Trophoblast cell (in vitro differentiated cells and primary cell): ENCODE measurements at regions not wholly inside any gene's neighbourhood (a gene's known extent, or its start where the extent isn't known, plus 50 kb on each side); places are given as distances from the start of the nearest gene placed in this dataset.

Experiments
- DNase-seq, 2 donors: peaks; one replicate each; pipeline ENCODE4 v3.0.0-alpha.2; 2016
- H2AFZ ChIP-seq: 2 replicates; pipeline ENCODE4 v1.6.1; 2013; ENCODE audit warnings: low read length, moderate library complexity, mild to moderate bottlenecking; ENCODE audit not compliant: insufficient read depth, poor library complexity
- H2AK5ac ChIP-seq: 2 replicates; pipeline ENCODE4 v1.6.1; 2013; ENCODE audit warnings: mild to moderate bottlenecking, low read length
- H2BK120ac ChIP-seq: 2 replicates; pipeline ENCODE4 v1.6.1; 2013; ENCODE audit warnings: low read length, mild to moderate bottlenecking, moderate library complexity; ENCODE audit not compliant: insufficient read depth, poor library complexity
- H2BK12ac ChIP-seq: 2 replicates; pipeline ENCODE4 v1.6.1; 2013; ENCODE audit warnings: mild to moderate bottlenecking, low read length, moderate library complexity
- H2BK5ac ChIP-seq: 2 replicates; pipeline ENCODE4 v1.6.1; 2013; ENCODE audit warnings: low read length, low read depth, moderate library complexity, mild to moderate bottlenecking; ENCODE audit not compliant: poor library complexity
- H3K14ac ChIP-seq: 2 replicates; pipeline ENCODE4 v1.6.1; 2013; ENCODE audit warnings: mild to moderate bottlenecking, low read length
- H3K18ac ChIP-seq: 2 replicates; pipeline ENCODE4 v1.6.1; 2013; ENCODE audit warnings: mild to moderate bottlenecking, low read length
- H3K23ac ChIP-seq: 2 replicates; pipeline ENCODE4 v1.6.1; 2013; ENCODE audit warnings: low read length
- H3K27ac ChIP-seq: 2 replicates; pipeline ENCODE4 v1.5.1; 2013; ENCODE audit warnings: low read depth, mild to moderate bottlenecking, inconsistent platforms, low read length, moderate library complexity
- H3K27me3 ChIP-seq: 2 replicates; pipeline ENCODE4 v1.6.1; 2013; ENCODE audit warnings: inconsistent platforms, mild to moderate bottlenecking, low read length, moderate library complexity; ENCODE audit not compliant: insufficient read depth
- H3K36me3 ChIP-seq, 2 experiments: 1 replicate in 1 of 2; 2 replicates in 1 of 2; pipeline ENCODE4 v1.6.1; 2013; ENCODE audit warnings: low read length in 2 of 2, mild to moderate bottlenecking in 2 of 2, moderate library complexity in 1 of 2; ENCODE audit not compliant: insufficient read depth in 2 of 2, control insufficient read depth in 1 of 2
- H3K4ac ChIP-seq: 2 replicates; pipeline ENCODE4 v1.6.1; 2013; ENCODE audit warnings: low read depth, mild to moderate bottlenecking, low read length, moderate library complexity
- H3K4me1 ChIP-seq, 2 experiments: 1 replicate in 1 of 2; 2 replicates in 1 of 2; pipeline ENCODE4 v1.6.1; 2013; ENCODE audit warnings: low read length in 2 of 2, mild to moderate bottlenecking in 2 of 2, moderate library complexity in 1 of 2; ENCODE audit not compliant: insufficient read depth in 2 of 2, control insufficient read depth in 1 of 2
- H3K4me2 ChIP-seq: 2 replicates; pipeline ENCODE4 v1.6.1; 2013; ENCODE audit warnings: inconsistent platforms, mild to moderate bottlenecking, low read length, moderate library complexity
- H3K4me3 ChIP-seq: 2 replicates; pipeline ENCODE4 v1.5.1; 2013; ENCODE audit warnings: mild to moderate bottlenecking, low read depth, low read length, inconsistent platforms
- H3K79me1 ChIP-seq: one replicate; pipeline ENCODE4 v1.6.1; 2013; ENCODE audit warnings: low read length
- H3K79me2 ChIP-seq: 2 replicates; pipeline ENCODE4 v1.6.1; 2013; ENCODE audit warnings: low read length, mild to moderate bottlenecking; ENCODE audit not compliant: control insufficient read depth, insufficient read depth, poor library complexity
- H3K9ac ChIP-seq: 2 replicates; pipeline ENCODE4 v1.6.1; 2013; ENCODE audit warnings: mild to moderate bottlenecking, low read length
- H3K9me3 ChIP-seq: 2 replicates; pipeline ENCODE4 v1.6.1; 2013; ENCODE audit warnings: low read depth, mild to moderate bottlenecking, control low read depth, inconsistent platforms, low read length; ENCODE audit not compliant: insufficient read depth
- H4K12ac ChIP-seq: 2 replicates; pipeline ENCODE4 v1.6.1; 2013; ENCODE audit warnings: low read depth, mild to moderate bottlenecking, low read length, moderate library complexity
- H4K8ac ChIP-seq: 2 replicates; pipeline ENCODE4 v1.6.1; 2013; ENCODE audit warnings: low read depth, mild to moderate bottlenecking, low read length, moderate library complexity
- H4K91ac ChIP-seq: one replicate; pipeline ENCODE4 v1.6.1; 2013; ENCODE audit warnings: low read depth, mild to moderate bottlenecking, low read length, moderate library complexity
- WGBS: extraction: QIAGEN DNeasy Blood & Tissue Kit; methylation state at CpG from one replicate; pipeline ENCODE4 v1.1.7; 2013; ENCODE audit warnings: missing lambda C conversion rate; ENCODE audit not compliant: insufficient read length, insufficient coverage; ENCODE audit errors: extremely low coverage; 5-methylcytosine and 5-hydroxymethylcytosine counted together

DNA sequence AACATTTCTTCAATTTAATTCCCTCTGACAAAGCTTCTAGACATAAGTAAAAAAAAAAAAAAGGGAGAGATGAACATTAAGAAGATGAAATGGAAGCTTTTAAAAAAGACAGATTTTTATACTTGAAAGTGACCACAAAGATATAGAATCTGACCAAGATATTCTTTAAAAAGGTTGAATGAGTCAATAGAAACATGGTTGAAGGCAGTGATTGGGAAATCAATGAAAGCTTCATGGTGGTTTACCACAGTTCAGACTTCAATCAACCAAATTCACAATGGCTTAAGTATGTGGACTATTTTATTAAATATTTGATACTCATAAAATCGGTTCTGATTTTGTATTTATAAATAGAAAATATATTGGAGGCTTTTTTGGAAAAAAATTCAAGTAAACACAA, 248.4 kb upstream of the HSF2 start:
- H3K18ac ChIP-seq = no peak overlapping the region
- no peak overlapping the region for H2BK120ac ChIP-seq
- H3K36me3 ChIP-seq = no peaks in the 10 kb centered on the region
- no peak overlapping the region for H3K27ac ChIP-seq
- no peak overlapping the region for H4K8ac ChIP-seq
- no peaks in the 10 kb centered on the region for H3K79me2 ChIP-seq
- DNase-seq = no peak
- H4K91ac ChIP-seq = no peak overlapping the region
- no peak overlapping the region for H2AFZ ChIP-seq
- no peak overlapping the region for H3K23ac ChIP-seq
- no peaks in the 10 kb centered on the region for H3K4me1 ChIP-seq
- H3K9me3 ChIP-seq = no peaks in the 10 kb centered on the region
- H3K4ac ChIP-seq = no peak overlapping the region
- no CpG with 5 or more reads among the region's 1 CpG for WGBS
- H3K79me1 ChIP-seq = no peaks in the 10 kb centered on the region
- no peaks in the 10 kb centered on the region for H3K27me3 ChIP-seq
- no peak overlapping the region for H2AK5ac ChIP-seq
- no peak overlapping the region for H3K4me2 ChIP-seq
- no peak overlapping the region for H3K9ac ChIP-seq
- H2BK5ac ChIP-seq = no peak overlapping the region
- no peak overlapping the region for H3K4me3 ChIP-seq
- H4K12ac ChIP-seq = no peak overlapping the region
- H2BK12ac ChIP-seq = no peak overlapping the region
- H3K14ac ChIP-seq = no peak overlapping the region

DNA sequence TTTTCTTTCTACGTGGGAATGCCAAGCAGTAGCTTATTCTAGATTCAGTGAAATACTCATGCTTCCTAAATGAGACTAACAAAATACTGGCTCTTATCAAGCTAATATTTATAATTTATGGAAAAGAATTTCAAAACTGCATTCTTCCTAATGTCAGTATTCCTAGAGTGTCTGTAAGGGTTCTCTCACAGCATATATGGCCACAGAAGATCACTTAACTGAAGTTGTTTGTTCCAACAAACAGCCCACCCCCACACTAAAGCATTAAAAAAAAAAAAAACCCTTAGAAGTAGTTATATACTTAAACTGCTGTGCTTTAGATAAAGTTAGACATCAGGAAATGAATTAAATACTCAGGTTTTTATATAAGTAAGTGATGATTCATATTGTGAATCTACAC, 247.7 kb upstream of the HSF2 start:
- H3K27me3 ChIP-seq = no peaks in the 10 kb centered on the region
- no peak overlapping the region for H2BK120ac ChIP-seq
- no peak overlapping the region for H4K8ac ChIP-seq
- H3K36me3 ChIP-seq = no peaks in the 10 kb centered on the region
- no peak overlapping the region for H4K12ac ChIP-seq
- H3K18ac ChIP-seq = no peak overlapping the region
- H3K27ac ChIP-seq = no peak overlapping the region
- no peak overlapping the region for H3K9ac ChIP-seq
- H2AFZ ChIP-seq = no peak overlapping the region
- H3K23ac ChIP-seq = no peak overlapping the region
- no peak overlapping the region for H2BK5ac ChIP-seq
- H3K79me2 ChIP-seq = no peaks in the 10 kb centered on the region
- no peak for DNase-seq
- H3K9me3 ChIP-seq = no peaks in the 10 kb centered on the region
- H3K4me2 ChIP-seq = no peak overlapping the region
- H3K79me1 ChIP-seq = no peaks in the 10 kb centered on the region
- H4K91ac ChIP-seq = no peak overlapping the region
- H3K4me3 ChIP-seq = no peak overlapping the region
- H2AK5ac ChIP-seq = no peak overlapping the region
- no peak overlapping the region for H3K14ac ChIP-seq
- H2BK12ac ChIP-seq = no peak overlapping the region
- no peaks in the 10 kb centered on the region for H3K4me1 ChIP-seq
- WGBS = no CpG with 5 or more reads among the region's 1 CpG
- no peak overlapping the region for H3K4ac ChIP-seq

GRCh38 chr6:122153557-122153956, 245.9 kb upstream of the HSF2 start:
- H4K12ac ChIP-seq = no peak overlapping the region
- H3K18ac ChIP-seq = no peak overlapping the region
- H3K4me3 ChIP-seq = no peak overlapping the region
- no peaks in the 10 kb centered on the region for H3K36me3 ChIP-seq
- H3K79me1 ChIP-seq = no peaks in the 10 kb centered on the region
- no peak overlapping the region for H2BK5ac ChIP-seq
- H3K27ac ChIP-seq = no peak overlapping the region
- no peak overlapping the region for H4K8ac ChIP-seq
- H3K9ac ChIP-seq = no peak overlapping the region
- no peak overlapping the region for H2AK5ac ChIP-seq
- no peak overlapping the region for H3K14ac ChIP-seq
- no CpG with 5 or more reads among the region's 3 CpGs for WGBS
- no peaks in the 10 kb centered on the region for H3K9me3 ChIP-seq
- H2BK120ac ChIP-seq = no peak overlapping the region
- no peak overlapping the region for H4K91ac ChIP-seq
- H3K4me2 ChIP-seq = no peak overlapping the region
- no peaks in the 10 kb centered on the region for H3K27me3 ChIP-seq
- no peaks in the 10 kb centered on the region for H3K4me1 ChIP-seq
- H3K23ac ChIP-seq = no peak overlapping the region
- no peak overlapping the region for H3K4ac ChIP-seq
- H2AFZ ChIP-seq = no peak overlapping the region
- no peaks in the 10 kb centered on the region for H3K79me2 ChIP-seq
- DNase-seq = no peak
- no peak overlapping the region for H2BK12ac ChIP-seq

DNA sequence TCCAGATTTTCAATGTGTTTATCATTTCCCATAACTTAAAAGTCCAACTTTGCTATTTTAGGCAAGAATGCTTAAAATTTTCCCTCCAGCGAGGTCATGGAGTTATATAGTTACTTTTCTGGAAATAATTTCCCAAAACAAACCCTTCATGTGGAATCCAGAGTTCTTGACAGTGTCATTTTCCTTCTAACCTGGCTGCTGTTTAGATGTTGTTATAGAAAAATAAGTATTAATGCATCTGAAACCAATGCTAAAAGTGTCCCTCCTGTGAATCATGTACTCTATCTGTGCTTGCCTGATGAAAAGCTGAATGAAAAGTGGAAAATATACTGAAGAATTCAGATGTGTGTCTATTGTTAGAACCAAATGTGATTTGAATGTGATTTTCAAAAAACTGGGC, 245.3 kb upstream of the HSF2 start:
- H2AFZ ChIP-seq = no peak overlapping the region
- no peak overlapping the region for H3K4me3 ChIP-seq
- no peak overlapping the region for H3K4me2 ChIP-seq
- no peak overlapping the region for H2AK5ac ChIP-seq
- no peaks in the 10 kb centered on the region for H3K79me2 ChIP-seq
- H3K4ac ChIP-seq = no peak overlapping the region
- no peaks in the 10 kb centered on the region for H3K36me3 ChIP-seq
- no peak overlapping the region for H2BK5ac ChIP-seq
- H3K9ac ChIP-seq = no peak overlapping the region
- no peak overlapping the region for H3K27ac ChIP-seq
- H2BK12ac ChIP-seq = no peak overlapping the region
- H3K23ac ChIP-seq = no peak overlapping the region
- no peaks in the 10 kb centered on the region for H3K4me1 ChIP-seq
- no peak overlapping the region for H4K91ac ChIP-seq
- no peak overlapping the region for H3K14ac ChIP-seq
- H3K18ac ChIP-seq = no peak overlapping the region
- no peaks in the 10 kb centered on the region for H3K9me3 ChIP-seq
- no CpG with 5 or more reads among the region's 1 CpG for WGBS
- H3K79me1 ChIP-seq = no peaks in the 10 kb centered on the region
- H2BK120ac ChIP-seq = no peak overlapping the region
- no peak for DNase-seq
- H3K27me3 ChIP-seq = no peaks in the 10 kb centered on the region
- no peak overlapping the region for H4K12ac ChIP-seq
- no peak overlapping the region for H4K8ac ChIP-seq
